SK-N-SH (cell line): ENCODE measurements at regions not wholly inside any gene's neighbourhood (a gene's known extent, or its start where the extent isn't known, plus 50 kb on each side); places are given as distances from the start of the nearest gene placed in this dataset.

Source experiments
- CTCF ChIA-PET: fragments of 300-600, 350-600 bp; formaldehyde crosslinking; extraction: SDS; loops from one replicate; lab custom pipeline; 2021; lab: Yijun Ruan, JAX
- POLR2A ChIA-PET: fragments of 350-600 bp; sonication (Branson Sonifier 250); formaldehyde crosslinking; extraction: SDS; loops from one replicate; lab custom pipeline; 2020; ENCODE audit warnings: antibody characterized with exemption, inconsistent platforms; lab: Yijun Ruan, JAX
- DNase-seq: peaks from one replicate; pipeline ENCODE4 v3.0.0; 2012
- H2AFZ ChIP-seq: fragments of 200-600 bp; sonication (generic); 2 replicates; pipeline ENCODE4 v1.8.1; 2016; ENCODE audit warnings: antibody characterized with exemption, mild to moderate bottlenecking, low read depth
- H3F3A ChIP-seq: fragments of 200-600 bp; sonication (generic); replicated peaks from 2 replicates; pipeline ENCODE3; 2016; ENCODE audit warnings: antibody characterized with exemption, mild to moderate bottlenecking; ENCODE audit not compliant: insufficient read depth
- H3K27ac ChIP-seq, 2 experiments: fragments of 200-500 bp in 1 of 2; fragments of 200-600 bp in 1 of 2; sonication (Bioruptor generic) in 1 of 2; sonication (generic), shearing (Covaris generic) in 1 of 2; 2 replicates each; pipeline versions ENCODE4 v1.5.1 to v1.6.1; 2014 to 2016; ENCODE audit warnings: low read depth in 2 of 2, inconsistent platforms in 1 of 2, low read length in 1 of 2, mild to moderate bottlenecking in 1 of 2, mixed read lengths in 1 of 2
- H3K27me3 ChIP-seq: fragments of 200-600 bp; sonication (generic), shearing (Covaris generic); 2 replicates; pipeline ENCODE4 v1.6.1; 2016; ENCODE audit warnings: mixed run types; ENCODE audit not compliant: insufficient read depth
- H3K36me3 ChIP-seq, 2 experiments: fragments of 200-500 bp in 1 of 2; fragments of 200-600 bp in 1 of 2; sonication (Bioruptor generic) in 1 of 2; sonication (generic) in 1 of 2; replicated peaks in 1 of 2; 2 replicates each; pipeline versions ENCODE3 to v1.5.1; 2014 to 2016; ENCODE audit warnings: low read length in 1 of 2, mild to moderate bottlenecking in 1 of 2; ENCODE audit not compliant: insufficient read depth in 2 of 2, control insufficient read depth in 1 of 2
- H3K4me1 ChIP-seq, 2 experiments: fragments of 200-500 bp in 1 of 2; fragments of 200-600 bp in 1 of 2; sonication (Bioruptor generic) in 1 of 2; sonication (generic), shearing (Covaris generic) in 1 of 2; 2 replicates each; pipeline versions ENCODE4 v1.5.1 to v1.6.1; 2014 to 2016; ENCODE audit warnings: low read depth in 1 of 2, low read length in 1 of 2, mixed run types in 1 of 2; ENCODE audit not compliant: insufficient read depth in 2 of 2, control insufficient read depth in 1 of 2
- H3K4me2 ChIP-seq: fragments of 200-600 bp; sonication (generic), shearing (Covaris generic); 2 replicates; pipeline ENCODE4 v1.6.1; 2017; ENCODE audit warnings: mixed run types
- H3K4me3 ChIP-seq, 2 experiments: fragments of 200-500 bp in 1 of 2; fragments of 200-600 bp in 1 of 2; sonication (Bioruptor generic) in 1 of 2; sonication (generic), shearing (Covaris generic) in 1 of 2; 2 replicates each; pipeline versions ENCODE4 v1.5.1 to v1.8.1; 2014 to 2016; ENCODE audit warnings: low read depth in 2 of 2, inconsistent platforms in 1 of 2, low read length in 1 of 2, mild to moderate bottlenecking in 1 of 2, mixed read lengths in 1 of 2, moderate library complexity in 1 of 2
- H3K79me2 ChIP-seq: fragments of 200-600 bp; sonication (generic); 2 replicates; pipeline ENCODE4 v1.8.1; 2017; ENCODE audit warnings: mild to moderate bottlenecking; ENCODE audit not compliant: insufficient read depth
- H3K9ac ChIP-seq: fragments of 200-600 bp; sonication (generic); 2 replicates; pipeline ENCODE4 v1.6.1; 2017; ENCODE audit warnings: mixed run types
- H3K9me2 ChIP-seq: fragments of 200-600 bp; sonication (generic); 2 replicates; pipeline ENCODE4 v1.6.1; 2017; ENCODE audit warnings: mixed run types
- H3K9me3 ChIP-seq: fragments of 200-600 bp; sonication (generic); 2 replicates; pipeline ENCODE4 v1.6.1; 2017; ENCODE audit warnings: mixed run types, mild to moderate bottlenecking, moderate library complexity
- H4K20me1 ChIP-seq: fragments of 200-600 bp; sonication (generic); 2 replicates; pipeline ENCODE4 v1.6.1; 2017; ENCODE audit warnings: mild to moderate bottlenecking, mixed run types; ENCODE audit not compliant: insufficient read depth
- CTCF ChIP-seq: fragments of 200-600 bp; sonication (generic); IDR thresholded peaks from 2 replicates; pipeline ENCODE4 v1.6.1; 2017; ENCODE audit warnings: antibody characterized with exemption, mild to moderate bottlenecking, moderate library complexity
- ELF1 ChIP-seq: IDR thresholded peaks from 2 replicates; pipeline ENCODE4 v1.4.0; 2012
- EP300 ChIP-seq, 2 experiments: IDR thresholded peaks; 2 replicates each; pipeline versions ENCODE4 v1.4.0 to v1.6.1; 2012; ENCODE audit warnings: borderline replicate concordance in 1 of 2, low read depth in 1 of 2, low read length in 1 of 2
- GATA2 ChIP-seq: sonication (generic); formaldehyde crosslinking; IDR thresholded peaks from 2 replicates; pipeline ENCODE4 v1.5.0; 2020; ENCODE audit warnings: mild to moderate bottlenecking, missing genetic modification reagents
- JUND ChIP-seq: IDR thresholded peaks from 2 replicates; pipeline ENCODE4 v1.4.0; 2012
- MEF2A ChIP-seq: IDR thresholded peaks from 2 replicates; pipeline ENCODE4 v1.4.0; 2012; ENCODE audit warnings: low read depth, borderline replicate concordance
- MXI1 ChIP-seq: IDR thresholded peaks from 2 replicates; pipeline ENCODE4 v1.6.1; 2012; ENCODE audit warnings: mild to moderate bottlenecking, low read depth, low read length, improper control_type of control experiment
- NFIC ChIP-seq: IDR thresholded peaks from 2 replicates; pipeline ENCODE4 v1.4.0; 2012; ENCODE audit warnings: borderline replicate concordance
- NRF1 ChIP-seq: IDR thresholded peaks from 2 replicates; pipeline ENCODE4 v1.6.1; 2012; ENCODE audit warnings: low read depth, mild to moderate bottlenecking, low read length
- PBX3 ChIP-seq: IDR thresholded peaks from 2 replicates; pipeline ENCODE4; 2012
- POLR2AphosphoS5 ChIP-seq: IDR thresholded peaks from 2 replicates; pipeline ENCODE4 v1.6.1; 2012; ENCODE audit warnings: low read depth, low read length
- RAD21 ChIP-seq: IDR thresholded peaks from 2 replicates; pipeline ENCODE4 v1.6.1; 2012; ENCODE audit warnings: mild to moderate bottlenecking, low read length
- RXRA ChIP-seq: IDR thresholded peaks from 2 replicates; pipeline ENCODE4 v1.4.0; 2012; ENCODE audit warnings: low read depth, mild to moderate bottlenecking, borderline replicate concordance
- SIN3A ChIP-seq: IDR thresholded peaks from 2 replicates; pipeline ENCODE4 v1.6.1; 2012; ENCODE audit warnings: low read depth, mild to moderate bottlenecking, low read length, moderate library complexity, borderline replicate concordance
- TAF1 ChIP-seq: IDR thresholded peaks from 2 replicates; pipeline ENCODE4 v1.6.1; 2012; ENCODE audit warnings: low read depth, mild to moderate bottlenecking, low read length, moderate library complexity, borderline replicate concordance
- TEAD4 ChIP-seq: IDR thresholded peaks from 2 replicates; pipeline ENCODE4 v1.4.0; 2012; ENCODE audit warnings: mild to moderate bottlenecking, borderline replicate concordance; ENCODE audit not compliant: insufficient read depth
- USF2 ChIP-seq: fragments of 150-350 bp; IDR thresholded peaks from 2 replicates; pipeline ENCODE4 v1.6.1; 2017; ENCODE audit warnings: antibody characterized with exemption, low read length, low read depth, borderline replicate concordance
- ZBTB33 ChIP-seq: IDR thresholded peaks from 2 replicates; pipeline ENCODE4 v1.4.0; 2012; ENCODE audit warnings: low read depth, borderline replicate concordance
- WGBS: methylation state at CpG from one replicate; pipeline ENCODE4 v1.1.6; 2017; ENCODE audit warnings: low lambda C conversion rate; 5-methylcytosine and 5-hydroxymethylcytosine counted together
- TF ChIP-seq, protein P1 (sequence below): IDR thresholded peaks from 2 replicates; pipeline ENCODE4 v1.6.1; 2012; ENCODE audit warnings: mild to moderate bottlenecking, low read depth, low read length, moderate library complexity

DNA sequence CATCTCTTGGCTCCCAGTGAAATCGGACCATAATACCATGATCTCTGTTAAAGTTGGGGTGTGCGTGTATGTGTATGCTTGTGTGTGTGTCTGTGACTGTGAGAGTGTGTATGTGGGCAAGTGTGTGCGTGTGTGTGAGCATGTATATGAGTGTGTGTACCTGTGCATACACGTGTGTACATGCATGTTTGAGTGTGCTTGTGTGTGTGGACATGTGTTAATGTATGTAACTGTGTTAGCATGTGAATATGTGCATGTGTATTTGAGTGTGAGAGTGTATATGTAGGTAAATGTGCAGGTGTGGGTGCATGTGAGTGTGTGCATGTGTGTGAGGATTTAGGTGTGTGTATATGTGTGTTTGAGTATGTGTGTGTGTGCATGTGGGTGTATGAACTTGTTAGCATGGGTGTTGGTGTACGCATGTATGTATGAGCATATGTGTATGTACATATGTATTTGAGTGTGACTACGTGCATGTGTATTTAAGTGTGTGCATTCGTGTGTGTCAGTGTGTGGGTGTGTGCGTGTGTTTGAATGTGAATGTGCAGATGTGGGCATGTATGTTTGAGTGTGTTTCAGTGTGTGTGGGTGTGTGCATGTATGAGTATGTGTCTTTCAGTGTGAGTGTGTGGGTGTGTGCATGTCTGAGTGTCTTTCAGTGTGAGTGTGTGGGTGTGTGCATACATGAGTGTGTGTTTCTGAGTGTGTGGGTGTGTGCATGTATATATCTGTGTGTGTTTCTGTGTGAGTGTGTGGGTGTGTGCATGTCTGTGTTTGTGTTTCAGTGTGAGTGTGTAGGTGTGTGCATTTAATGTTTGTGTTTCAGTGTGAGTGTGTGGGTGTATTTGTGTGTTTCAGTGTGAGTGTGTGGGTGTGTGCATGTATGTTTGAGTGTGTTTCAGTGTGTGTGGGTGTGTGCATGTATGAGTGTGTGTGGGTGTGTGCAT, 183.2 kb downstream of the SOX9 start:
- Histone ChIP-seq H3K9me3 (no peaks in the 10 kb centered on the region), H3K36me3 (no peaks in the 10 kb centered on the region), H4K20me1 (no peaks in the 10 kb centered on the region), H2AFZ (no peak overlapping the region), H3K79me2 (no peaks in the 10 kb centered on the region), H3K9me2 (no peaks in the 10 kb centered on the region), H3F3A (no peaks in the 10 kb centered on the region), H3K9ac (no peak overlapping the region), H3K4me2 (no peak overlapping the region), H3K27ac (no peak overlapping the region), H3K4me3 (no peak overlapping the region), H3K27me3 (no peaks in the 10 kb centered on the region), H3K4me1 (peaks cover 0 to 8% of the 10 kb centered on the region in 2 experiments; a peak in 1 of 4 replicates)
- 80% methylated on average over 8 of the region's 8 CpGs for WGBS
- CTCF ChIA-PET, result interaction anchor here (1.2 to 1.3 kb wide), 2 partner anchors 48 to 128 kb away, joined by 3 to 4 read pairs; no protein-coding TSS in a partner anchor
- POLR2A ChIA-PET, result no interaction called here
- TF ChIP-seq USF2, result no peak
- no peak for TF ChIP-seq TAF1
- TF ChIP-seq ZBTB33, result no peak
- no peak for TF ChIP-seq TEAD4
- no peak for TF ChIP-seq JUND
- TF ChIP-seq POLR2AphosphoS5, result no peak
- no peak for TF ChIP-seq NRF1
- no peak for TF ChIP-seq RXRA
- TF ChIP-seq ELF1, result no peak
- TF ChIP-seq, protein P1, sequence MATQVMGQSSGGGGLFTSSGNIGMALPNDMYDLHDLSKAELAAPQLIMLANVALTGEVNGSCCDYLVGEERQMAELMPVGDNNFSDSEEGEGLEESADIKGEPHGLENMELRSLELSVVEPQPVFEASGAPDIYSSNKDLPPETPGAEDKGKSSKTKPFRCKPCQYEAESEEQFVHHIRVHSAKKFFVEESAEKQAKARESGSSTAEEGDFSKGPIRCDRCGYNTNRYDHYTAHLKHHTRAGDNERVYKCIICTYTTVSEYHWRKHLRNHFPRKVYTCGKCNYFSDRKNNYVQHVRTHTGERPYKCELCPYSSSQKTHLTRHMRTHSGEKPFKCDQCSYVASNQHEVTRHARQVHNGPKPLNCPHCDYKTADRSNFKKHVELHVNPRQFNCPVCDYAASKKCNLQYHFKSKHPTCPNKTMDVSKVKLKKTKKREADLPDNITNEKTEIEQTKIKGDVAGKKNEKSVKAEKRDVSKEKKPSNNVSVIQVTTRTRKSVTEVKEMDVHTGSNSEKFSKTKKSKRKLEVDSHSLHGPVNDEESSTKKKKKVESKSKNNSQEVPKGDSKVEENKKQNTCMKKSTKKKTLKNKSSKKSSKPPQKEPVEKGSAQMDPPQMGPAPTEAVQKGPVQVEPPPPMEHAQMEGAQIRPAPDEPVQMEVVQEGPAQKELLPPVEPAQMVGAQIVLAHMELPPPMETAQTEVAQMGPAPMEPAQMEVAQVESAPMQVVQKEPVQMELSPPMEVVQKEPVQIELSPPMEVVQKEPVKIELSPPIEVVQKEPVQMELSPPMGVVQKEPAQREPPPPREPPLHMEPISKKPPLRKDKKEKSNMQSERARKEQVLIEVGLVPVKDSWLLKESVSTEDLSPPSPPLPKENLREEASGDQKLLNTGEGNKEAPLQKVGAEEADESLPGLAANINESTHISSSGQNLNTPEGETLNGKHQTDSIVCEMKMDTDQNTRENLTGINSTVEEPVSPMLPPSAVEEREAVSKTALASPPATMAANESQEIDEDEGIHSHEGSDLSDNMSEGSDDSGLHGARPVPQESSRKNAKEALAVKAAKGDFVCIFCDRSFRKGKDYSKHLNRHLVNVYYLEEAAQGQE, result no peak
- no peak for TF ChIP-seq CTCF
- TF ChIP-seq RAD21, result no peak
- TF ChIP-seq MXI1, result no peak
- no peak for TF ChIP-seq NFIC
- no peak for TF ChIP-seq SIN3A
- no peak for TF ChIP-seq EP300 (IDR thresholded peaks at IDR 0.05; ENCODE audit: borderline replicate concordance in 1 of 2, low read depth in 1 of 2, low read length in 1 of 2)
- no peak for TF ChIP-seq PBX3
- no peak for TF ChIP-seq GATA2 (CRISPR knock-in tag)
- TF ChIP-seq MEF2A, result no peak
- no peak for DNase-seq
